ENCODE measurements at regions not wholly inside any gene's neighbourhood (a gene's known extent, or its start where the extent isn't known, plus 50 kb on each side); places are given as distances from the start of the nearest gene placed in this dataset.

- ChIA-PET CTCF (no interaction called here), POLR2A (no interaction called here)
- no peak overlapping the region for H3K4me3 ChIP-seq (ENCODE audit: low read depth, low read length)
- H3K4me1 ChIP-seq (ENCODE audit: control insufficient read depth, insufficient read depth, low read length): no peaks in the 10 kb centered on the region
- no peak overlapping the region for H3K27ac ChIP-seq (ENCODE audit: extremely low read depth, low read depth, low read length)
- no peaks in the 10 kb centered on the region for H3K36me3 ChIP-seq (ENCODE audit: control insufficient read depth in 2 of 2, insufficient read depth in 1 of 2, low read length in 2 of 2)
- no peak for TF ChIP-seq ZNF488 (tag by site-specific recombination; IDR thresholded peaks at IDR 0.05)
- TF ChIP-seq ZNF423 (tag by site-specific recombination; IDR thresholded peaks at IDR 0.05): no peak
- TF ChIP-seq ZNF302 (tag by site-specific recombination; IDR thresholded peaks at IDR 0.05; ENCODE audit: low read depth): no peak
- TF ChIP-seq ZNF561 (tag by site-specific recombination; IDR thresholded peaks at IDR 0.05; ENCODE audit: borderline replicate concordance): no peak
- H3K9me3 ChIP-seq (ENCODE audit: control insufficient read depth, insufficient read depth, low read depth, low read length): no peaks in the 10 kb centered on the region
Measured at GRCh38 chrX:141405853-141406492, 163.7 kb upstream of the SPANXC start.

GRCh38 chrX:141405486-141405852, 163.2 kb upstream of the SPANXC start:
- TF ChIP-seq ZNF362 (tag by site-specific recombination; IDR thresholded peaks at IDR 0.05) (no peak), RBAK (tag by site-specific recombination; IDR thresholded peaks at IDR 0.05) (no peak), TCF7L2 (IDR thresholded peaks at IDR 0.05; ENCODE audit: borderline replicate concordance, low read depth, low read length) (peak; percentile 40; the same call in 1 of the 2 replicates)
- Histone ChIP-seq H3K27ac (ENCODE audit: extremely low read depth, low read depth, low read length) (no peak overlapping the region), H3K9me3 (ENCODE audit: control insufficient read depth, insufficient read depth, low read depth, low read length) (no peaks in the 10 kb centered on the region), H3K36me3 (ENCODE audit: control insufficient read depth in 2 of 2, insufficient read depth in 1 of 2, low read length in 2 of 2) (no peaks in the 10 kb centered on the region), H3K4me1 (ENCODE audit: control insufficient read depth, insufficient read depth, low read length) (no peaks in the 10 kb centered on the region), H3K4me3 (ENCODE audit: low read depth, low read length) (no peak overlapping the region)
- CTCF ChIA-PET: no interaction called here
- POLR2A ChIA-PET: no interaction called here

- Histone ChIP-seq H3K9me3 (ENCODE audit: control insufficient read depth, insufficient read depth, low read depth, low read length) (no peaks in the 10 kb centered on the region), H3K4me1 (ENCODE audit: control insufficient read depth, insufficient read depth, low read length) (no peaks in the 10 kb centered on the region), H3K4me3 (ENCODE audit: low read depth, low read length) (no peak overlapping the region), H3K27ac (ENCODE audit: extremely low read depth, low read depth, low read length) (no peak overlapping the region), H3K36me3 (ENCODE audit: control insufficient read depth in 2 of 2, insufficient read depth in 1 of 2, low read length in 2 of 2) (no peaks in the 10 kb centered on the region)
- TF ChIP-seq KLF8 (tag by site-specific recombination; IDR thresholded peaks at IDR 0.05) (no peak), SP2 (tag by site-specific recombination; IDR thresholded peaks at IDR 0.05) (no peak), ZNF280C (tag by site-specific recombination; IDR thresholded peaks at IDR 0.05) (no peak), ZNF24 (tag by site-specific recombination; IDR thresholded peaks at IDR 0.05) (no peak), ZNF23 (tag by site-specific recombination; IDR thresholded peaks at IDR 0.05; ENCODE audit: borderline replicate concordance) (no peak), ZNF266 (tag by site-specific recombination; IDR thresholded peaks at IDR 0.05; ENCODE audit: low read depth) (no peak), ZNF692 (tag by site-specific recombination; IDR thresholded peaks at IDR 0.05) (no peak), ZNF174 (tag by site-specific recombination; IDR thresholded peaks at IDR 0.05) (no peak), ZNF202 (tag by site-specific recombination; IDR thresholded peaks at IDR 0.05; ENCODE audit: borderline replicate concordance) (no peak), ZBTB10 (tag by site-specific recombination; IDR thresholded peaks at IDR 0.05) (no peak), SCRT2 (tag by site-specific recombination; IDR thresholded peaks at IDR 0.05) (no peak), KLF10 (tag by site-specific recombination; IDR thresholded peaks at IDR 0.05) (no peak), ZNF529 (tag by site-specific recombination; IDR thresholded peaks at IDR 0.05; ENCODE audit: insufficient replicate concordance) (no peak), ZFP41 (tag by site-specific recombination; IDR thresholded peaks at IDR 0.05; ENCODE audit: borderline replicate concordance) (no peak), ZNF138 (tag by site-specific recombination; IDR thresholded peaks at IDR 0.05; ENCODE audit: borderline replicate concordance) (no peak)
- ChIA-PET CTCF (no interaction called here), POLR2A (no interaction called here)
Measured at GRCh38 chrX:141402897-141403610, 160.7 kb upstream of the SPANXC start.

All from HEK293 (cell line).